ENCODE measurements at regions not wholly inside any gene's neighbourhood (a gene's known extent, or its start where the extent isn't known, plus 50 kb on each side); places are given as distances from the start of the nearest gene placed in this dataset.
"Not testable (repeated sequence)": the region's sequence is repeated elsewhere in the genome, so short reads cannot be mapped to it uniquely, and the experiment has no call there.

DNA sequence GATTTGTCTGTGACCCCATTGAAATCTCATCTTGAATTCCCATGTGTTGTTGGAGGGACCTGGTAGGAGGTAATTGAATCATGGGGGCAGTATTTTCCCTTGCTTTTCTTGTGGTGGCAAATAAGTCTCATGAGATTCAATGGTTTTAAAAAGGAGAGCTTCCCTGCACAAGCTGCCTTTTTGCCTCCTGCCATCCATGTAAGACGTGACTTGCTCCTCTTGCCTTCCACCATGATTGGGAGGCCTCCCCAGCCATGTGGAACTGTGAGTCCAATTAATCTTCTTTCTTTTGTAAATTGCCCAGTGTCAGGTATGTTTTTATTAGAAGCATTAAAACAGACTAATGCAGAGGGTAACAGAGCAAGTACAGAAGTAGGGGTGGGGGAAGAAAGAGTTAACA lies 1097.0 kb upstream of the ADGRB3 start:
- H3K4me1 ChIP-seq (ENCODE audit: insufficient read depth, low read length), result no peaks in the 10 kb centered on the region

DNA sequence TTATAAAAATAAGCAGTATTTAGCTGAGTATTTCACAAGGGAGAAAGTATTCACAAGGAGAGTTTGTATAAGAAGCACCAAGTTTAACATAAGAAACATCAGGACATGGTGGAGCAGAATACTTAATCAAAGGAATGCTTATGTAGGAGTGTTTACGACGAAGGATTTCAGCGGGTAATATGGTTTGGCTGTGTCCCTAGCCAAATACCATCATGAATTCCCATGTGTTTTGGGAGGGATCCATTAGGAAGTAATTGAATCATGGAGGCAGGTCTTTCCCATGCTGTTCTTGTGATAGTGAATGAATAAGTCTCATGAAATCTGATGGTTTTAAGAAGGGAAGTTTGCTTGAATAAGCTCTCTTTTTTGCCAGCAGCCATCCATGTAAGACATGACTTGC lies 1099.1 kb upstream of the ADGRB3 start:
- Histone ChIP-seq H3K27me3 (ENCODE audit: insufficient read depth, low read length) (no peaks in the 10 kb centered on the region), H3K4me3 (ENCODE audit: low read length) (no peak overlapping the region), H3K36me3 (ENCODE audit: insufficient read depth, low read length) (no peaks in the 10 kb centered on the region), H2AFZ (ENCODE audit: low read depth, low read length) (no peak overlapping the region), H3K4me1 (ENCODE audit: insufficient read depth, low read length) (no peaks in the 10 kb centered on the region), H3K9me3 (ENCODE audit: low read length) (no peaks in the 10 kb centered on the region)

More for the DNA sequence above, 1097.0 kb upstream of the ADGRB3 start:
- Histone ChIP-seq H2AFZ (ENCODE audit: low read depth, low read length) (no peak overlapping the region), H3K36me3 (ENCODE audit: insufficient read depth, low read length) (no peaks in the 10 kb centered on the region), H3K9me3 (ENCODE audit: low read length) (no peaks in the 10 kb centered on the region), H3K27me3 (ENCODE audit: insufficient read depth, low read length) (no peaks in the 10 kb centered on the region), H3K4me3 (ENCODE audit: low read length) (no peak overlapping the region)

DNA sequence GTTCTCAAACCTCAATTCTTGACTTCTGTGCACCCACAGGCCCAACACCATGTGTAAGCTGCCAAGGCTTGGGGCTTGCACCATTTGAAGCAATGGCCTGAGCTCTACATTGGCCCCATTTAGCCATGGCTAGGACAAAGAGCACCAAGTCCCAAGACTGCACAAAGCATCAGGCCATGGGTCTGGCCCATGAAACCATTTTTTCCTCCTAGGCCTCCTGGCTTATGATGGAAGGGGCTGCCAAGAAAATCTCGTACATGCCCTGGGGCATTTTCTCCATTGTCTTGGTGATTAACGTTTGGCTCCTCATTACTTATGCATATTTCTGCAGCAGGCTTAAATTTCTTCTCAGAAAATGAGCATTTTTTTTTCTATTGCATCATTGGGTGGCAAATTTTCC lies 1128.7 kb upstream of the ADGRB3 start:
- H3K27me3 ChIP-seq (ENCODE audit: insufficient read depth, low read length), result no peaks in the 10 kb centered on the region
- no peak overlapping the region for H2AFZ ChIP-seq (ENCODE audit: low read depth, low read length)
- no peaks in the 10 kb centered on the region for H3K36me3 ChIP-seq (ENCODE audit: insufficient read depth, low read length)
- H3K9me3 ChIP-seq (ENCODE audit: low read length), result no peaks in the 10 kb centered on the region
- H3K4me3 ChIP-seq (ENCODE audit: low read length), result no peak overlapping the region
- no peaks in the 10 kb centered on the region for H3K4me1 ChIP-seq (ENCODE audit: insufficient read depth, low read length)

DNA sequence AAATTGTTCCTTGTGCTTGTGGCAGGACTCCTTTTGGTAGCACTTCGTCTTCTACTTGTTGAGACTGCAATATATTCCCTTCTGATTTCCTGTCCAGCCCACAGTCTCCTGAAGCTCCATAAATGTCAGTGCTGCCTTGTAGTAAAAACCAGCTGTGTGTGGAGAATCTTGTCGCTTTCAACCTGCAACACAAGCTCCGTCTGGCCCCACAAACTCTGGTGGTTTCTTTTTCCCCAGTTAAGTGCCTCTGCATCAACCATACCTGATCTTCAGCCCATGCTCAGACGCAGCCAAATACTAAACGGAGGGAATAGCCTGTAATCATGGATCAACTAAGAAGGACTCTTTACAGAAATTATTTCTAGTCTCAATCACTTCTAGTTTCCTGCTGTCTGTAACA lies 1133.3 kb upstream of the ADGRB3 start:
- no peaks in the 10 kb centered on the region for H3K4me1 ChIP-seq (ENCODE audit: insufficient read depth, low read length)

DNA sequence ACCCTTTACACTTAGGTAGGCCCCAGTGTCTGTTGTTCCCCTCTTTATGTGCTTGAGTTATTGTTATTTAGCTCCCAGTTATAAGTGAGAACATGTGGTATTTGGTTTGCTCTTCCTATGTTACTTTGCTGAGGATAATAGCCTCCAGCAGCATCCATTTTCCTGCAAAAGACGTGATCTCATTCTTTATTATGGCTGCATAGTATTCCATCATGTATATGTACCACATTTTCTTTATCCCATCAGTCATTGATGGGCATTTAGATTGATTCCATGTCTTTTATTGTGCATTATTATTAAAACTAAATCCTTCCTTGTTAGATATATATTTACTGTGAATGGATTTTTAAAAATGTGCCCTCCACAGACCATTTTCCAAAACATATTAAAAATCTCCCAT lies 1137.3 kb upstream of the ADGRB3 start:
- Histone ChIP-seq H3K4me3 (ENCODE audit: low read length) (no peak overlapping the region), H3K9me3 (ENCODE audit: low read length) (no peaks in the 10 kb centered on the region), H3K36me3 (ENCODE audit: insufficient read depth, low read length) (no peaks in the 10 kb centered on the region), H3K27me3 (ENCODE audit: insufficient read depth, low read length) (no peaks in the 10 kb centered on the region), H2AFZ (ENCODE audit: low read depth, low read length) (no peak overlapping the region), H3K4me1 (ENCODE audit: insufficient read depth, low read length) (no peaks in the 10 kb centered on the region)

More for the DNA sequence above, 1133.3 kb upstream of the ADGRB3 start:
- Histone ChIP-seq H3K36me3 (ENCODE audit: insufficient read depth, low read length) (no peaks in the 10 kb centered on the region), H2AFZ (ENCODE audit: low read depth, low read length) (no peak overlapping the region), H3K4me3 (ENCODE audit: low read length) (no peak overlapping the region), H3K9me3 (ENCODE audit: low read length) (no peaks in the 10 kb centered on the region), H3K27me3 (ENCODE audit: insufficient read depth, low read length) (no peaks in the 10 kb centered on the region)

DNA sequence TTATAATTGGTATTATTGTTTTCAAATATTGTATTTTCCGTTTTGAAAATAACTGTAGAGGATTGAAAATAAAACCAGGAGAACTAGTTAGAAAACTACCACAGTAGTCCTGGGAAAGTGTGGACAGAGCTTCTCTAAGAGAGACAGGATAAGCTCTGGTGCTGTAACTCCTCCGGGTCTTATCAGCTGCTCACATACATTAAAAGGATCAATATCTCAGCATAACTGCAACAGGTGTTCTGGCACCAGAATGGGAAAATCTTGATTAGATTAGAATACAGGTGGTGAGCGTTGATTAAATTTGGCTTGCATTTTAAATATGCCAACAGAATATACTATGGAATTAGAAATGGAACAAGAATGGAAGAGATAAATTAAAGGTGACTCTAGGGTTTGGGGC lies 1138.9 kb upstream of the ADGRB3 start:
- Histone ChIP-seq H3K4me3 (ENCODE audit: low read length) (no peak overlapping the region), H2AFZ (ENCODE audit: low read depth, low read length) (no peak overlapping the region), H3K36me3 (ENCODE audit: insufficient read depth, low read length) (no peaks in the 10 kb centered on the region), H3K27me3 (ENCODE audit: insufficient read depth, low read length) (no peaks in the 10 kb centered on the region), H3K9me3 (ENCODE audit: low read length) (no peaks in the 10 kb centered on the region), H3K4me1 (ENCODE audit: insufficient read depth, low read length) (no peaks in the 10 kb centered on the region)

DNA sequence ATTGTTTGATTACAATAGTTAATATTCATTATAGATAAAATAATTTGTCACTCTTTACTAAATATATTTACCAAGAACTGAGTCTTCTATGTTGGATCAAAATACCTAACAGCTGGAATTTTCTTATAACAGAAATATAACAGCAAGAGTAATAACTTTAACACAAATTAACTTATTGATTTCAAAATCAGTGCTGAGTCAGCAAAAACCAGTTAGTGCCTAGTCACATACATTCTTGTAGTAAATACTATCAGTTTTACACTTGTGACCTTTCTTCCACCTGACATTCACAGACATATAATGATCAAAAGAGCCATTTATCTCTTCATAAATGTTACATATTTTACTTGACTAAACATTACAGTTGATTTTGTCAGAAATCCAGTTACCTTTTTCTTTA lies 1141.4 kb upstream of the ADGRB3 start:
- no peak overlapping the region for H3K4me3 ChIP-seq (ENCODE audit: low read length)
- H3K36me3 ChIP-seq (ENCODE audit: insufficient read depth, low read length), result no peaks in the 10 kb centered on the region
- H3K27me3 ChIP-seq (ENCODE audit: insufficient read depth, low read length), result no peaks in the 10 kb centered on the region
- H2AFZ ChIP-seq (ENCODE audit: low read depth, low read length), result no peak overlapping the region
- H3K9me3 ChIP-seq (ENCODE audit: low read length), result no peaks in the 10 kb centered on the region
- no peaks in the 10 kb centered on the region for H3K4me1 ChIP-seq (ENCODE audit: insufficient read depth, low read length)

DNA sequence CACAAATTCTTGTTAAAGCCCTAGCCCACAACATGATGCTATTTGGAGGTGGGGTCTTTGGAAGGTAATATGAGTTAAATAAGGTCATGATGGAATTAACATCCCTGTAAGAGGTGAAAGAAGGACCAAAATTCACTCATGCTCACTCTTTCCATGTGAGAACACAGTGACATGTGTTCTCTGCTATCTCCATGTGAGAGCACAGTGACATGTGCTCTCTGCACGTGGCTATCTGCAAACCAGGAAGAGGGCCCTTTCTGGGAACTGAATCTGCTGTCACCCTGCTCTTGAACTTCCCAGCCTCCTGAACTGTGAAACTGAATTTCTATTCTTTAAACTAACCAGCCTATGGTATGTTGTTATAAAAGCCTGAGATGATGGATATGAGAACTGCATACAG lies 1159.4 kb upstream of the ADGRB3 start:
- Histone ChIP-seq H3K4me1 (ENCODE audit: insufficient read depth, low read length) (no peaks in the 10 kb centered on the region), H2AFZ (ENCODE audit: low read depth, low read length) (no peak overlapping the region), H3K4me3 (ENCODE audit: low read length) (no peak overlapping the region), H3K27me3 (ENCODE audit: insufficient read depth, low read length) (no peaks in the 10 kb centered on the region), H3K9me3 (ENCODE audit: low read length) (no peaks in the 10 kb centered on the region), H3K36me3 (ENCODE audit: insufficient read depth, low read length) (no peaks in the 10 kb centered on the region)

DNA sequence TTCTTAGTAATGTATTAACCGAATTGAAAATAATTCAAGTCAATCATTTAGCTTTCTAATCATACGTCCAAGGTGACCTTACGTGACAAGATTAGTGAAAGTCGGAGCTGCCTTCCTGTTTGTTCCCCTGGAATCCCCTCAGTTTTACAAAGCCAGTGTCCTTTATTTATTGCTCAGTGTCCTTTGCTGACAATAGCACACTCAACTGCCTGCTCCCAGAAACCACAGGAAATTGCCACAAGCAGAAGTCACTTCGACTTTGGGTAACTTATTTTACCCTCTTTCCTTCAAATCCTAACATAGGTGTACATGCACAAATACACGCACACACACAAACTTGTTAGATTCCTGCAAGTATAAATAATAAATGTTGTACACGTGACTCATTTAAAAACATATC lies 1167.7 kb upstream of the ADGRB3 start:
- H3K9me3 ChIP-seq (ENCODE audit: low read length), result no peaks in the 10 kb centered on the region
- H3K27me3 ChIP-seq (ENCODE audit: insufficient read depth, low read length), result no peaks in the 10 kb centered on the region
- no peaks in the 10 kb centered on the region for H3K36me3 ChIP-seq (ENCODE audit: insufficient read depth, low read length)
- no peak overlapping the region for H3K4me3 ChIP-seq (ENCODE audit: low read length)
- H2AFZ ChIP-seq (ENCODE audit: low read depth, low read length), result no peak overlapping the region
- no peaks in the 10 kb centered on the region for H3K4me1 ChIP-seq (ENCODE audit: insufficient read depth, low read length)

DNA sequence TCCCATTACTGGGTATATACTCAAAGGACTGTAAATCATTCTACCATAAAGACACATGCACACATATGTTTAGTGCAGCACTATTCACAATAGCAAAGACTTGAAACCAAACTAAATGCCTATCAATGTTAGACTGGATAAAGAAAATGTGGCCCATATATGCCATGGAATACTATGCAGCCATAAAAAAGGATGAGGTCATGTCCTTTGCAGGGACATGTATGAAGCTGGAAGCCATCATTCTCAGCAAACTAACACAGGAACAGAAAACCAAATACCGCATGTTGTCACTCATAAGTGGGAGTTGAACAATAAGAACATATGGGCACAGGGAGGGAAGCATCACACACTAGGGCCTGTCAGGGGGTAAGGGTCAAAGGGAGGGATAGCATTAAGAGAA lies 1172.4 kb upstream of the ADGRB3 start:
- not testable (repeated sequence) for H3K36me3 ChIP-seq (ENCODE audit: insufficient read depth, low read length); H3K9me3 ChIP-seq (ENCODE audit: low read length); H3K4me1 ChIP-seq (ENCODE audit: insufficient read depth, low read length); H3K27me3 ChIP-seq (ENCODE audit: insufficient read depth, low read length); H2AFZ ChIP-seq (ENCODE audit: low read depth, low read length); H3K4me3 ChIP-seq (ENCODE audit: low read length)

DNA sequence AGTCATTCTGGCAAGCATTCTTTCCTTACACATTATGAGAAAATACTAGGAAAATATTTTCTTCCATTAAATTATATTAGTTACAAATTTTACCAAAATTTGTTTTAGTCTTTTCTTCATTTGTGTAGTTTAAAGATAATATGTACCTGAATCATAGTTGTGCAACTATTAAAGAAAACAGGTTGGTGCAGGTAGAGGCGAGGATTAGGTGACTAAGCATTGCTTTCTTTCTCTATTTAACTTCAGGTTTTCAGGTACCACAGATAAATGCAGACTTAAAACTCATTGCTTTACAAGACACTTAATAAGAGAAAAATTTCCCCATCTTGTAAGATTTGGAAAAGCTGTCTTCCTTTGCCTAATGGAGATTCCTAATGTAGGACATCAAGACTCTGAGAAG lies 1175.5 kb upstream of the ADGRB3 start:
- Histone ChIP-seq H3K9me3 (ENCODE audit: low read length) (no peaks in the 10 kb centered on the region), H3K27me3 (ENCODE audit: insufficient read depth, low read length) (no peaks in the 10 kb centered on the region), H2AFZ (ENCODE audit: low read depth, low read length) (no peak overlapping the region), H3K4me3 (ENCODE audit: low read length) (no peak overlapping the region), H3K4me1 (ENCODE audit: insufficient read depth, low read length) (no peaks in the 10 kb centered on the region), H3K36me3 (ENCODE audit: insufficient read depth, low read length) (no peaks in the 10 kb centered on the region)

DNA sequence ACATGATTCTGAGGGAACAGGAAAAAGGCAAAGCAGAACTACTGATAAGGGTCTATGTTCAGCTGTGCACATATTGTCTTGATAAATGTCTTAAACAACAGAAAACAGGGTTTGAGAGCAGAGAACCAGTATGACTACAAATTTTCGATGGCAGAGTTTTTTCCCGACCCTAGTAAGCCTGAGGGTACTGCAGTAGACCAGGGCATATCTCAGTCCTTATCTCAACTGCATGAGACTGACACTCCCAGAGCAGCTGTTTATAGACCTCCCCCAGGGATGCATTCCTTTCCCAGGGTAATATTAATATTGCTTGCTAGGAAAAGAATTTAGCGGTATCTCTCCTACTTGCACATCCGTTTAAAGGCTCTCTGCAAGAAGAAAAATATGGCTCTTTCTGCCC lies 1176.8 kb upstream of the ADGRB3 start:
- Histone ChIP-seq H2AFZ (ENCODE audit: low read depth, low read length) (no peak overlapping the region), H3K4me1 (ENCODE audit: insufficient read depth, low read length) (no peaks in the 10 kb centered on the region), H3K27me3 (ENCODE audit: insufficient read depth, low read length) (no peaks in the 10 kb centered on the region), H3K9me3 (ENCODE audit: low read length) (no peaks in the 10 kb centered on the region), H3K36me3 (ENCODE audit: insufficient read depth, low read length) (no peaks in the 10 kb centered on the region), H3K4me3 (ENCODE audit: low read length) (no peak overlapping the region)

DNA sequence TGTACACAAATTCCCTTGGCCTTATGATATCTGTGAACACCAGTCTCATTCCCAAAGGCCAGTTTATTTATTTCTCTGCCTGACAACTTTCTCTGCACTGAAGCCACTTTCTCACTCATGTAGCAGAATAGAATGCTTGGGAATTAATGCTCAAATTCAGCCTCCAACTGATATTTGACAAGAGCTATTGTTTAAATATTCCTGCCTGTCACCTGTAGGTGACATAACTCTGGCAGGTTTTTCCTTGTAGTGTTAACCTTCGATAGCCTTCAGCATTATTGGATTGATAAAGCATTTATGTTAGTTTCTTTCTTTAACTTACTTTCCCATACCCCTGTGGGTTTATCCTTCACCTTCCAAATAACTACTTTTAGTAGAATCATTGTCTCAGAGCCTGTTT lies 1183.2 kb upstream of the ADGRB3 start:
- no peak overlapping the region for H2AFZ ChIP-seq (ENCODE audit: low read depth, low read length)
- H3K9me3 ChIP-seq (ENCODE audit: low read length), result no peaks in the 10 kb centered on the region
- no peaks in the 10 kb centered on the region for H3K36me3 ChIP-seq (ENCODE audit: insufficient read depth, low read length)

DNA sequence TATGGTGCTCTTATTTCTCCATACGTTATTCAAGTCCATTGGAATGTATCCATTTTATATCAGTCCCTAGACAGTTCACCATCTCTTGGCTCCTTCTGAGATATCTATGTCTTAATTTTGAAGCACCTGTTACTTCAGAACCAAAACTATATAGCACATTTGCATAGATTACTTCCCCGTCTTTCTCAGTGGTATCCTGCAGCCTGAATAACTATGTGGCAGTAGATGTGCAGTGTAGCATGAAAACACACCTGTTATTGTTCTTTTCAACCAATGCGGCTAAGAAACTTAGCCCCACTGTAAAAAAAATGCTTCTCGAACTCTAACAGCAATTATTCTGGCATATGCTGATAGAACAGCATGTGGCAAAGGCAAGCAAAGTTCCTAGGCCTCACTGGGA lies 1184.4 kb upstream of the ADGRB3 start:
- H3K9me3 ChIP-seq (ENCODE audit: low read length), result no peaks in the 10 kb centered on the region
- H3K4me3 ChIP-seq (ENCODE audit: low read length), result no peak overlapping the region
- H3K4me1 ChIP-seq (ENCODE audit: insufficient read depth, low read length), result no peaks in the 10 kb centered on the region
- H3K27me3 ChIP-seq (ENCODE audit: insufficient read depth, low read length), result no peaks in the 10 kb centered on the region
- H3K36me3 ChIP-seq (ENCODE audit: insufficient read depth, low read length), result no peaks in the 10 kb centered on the region
- no peak overlapping the region for H2AFZ ChIP-seq (ENCODE audit: low read depth, low read length)

More for the DNA sequence above, 1183.2 kb upstream of the ADGRB3 start:
- no peaks in the 10 kb centered on the region for H3K27me3 ChIP-seq (ENCODE audit: insufficient read depth, low read length)
- H3K4me3 ChIP-seq (ENCODE audit: low read length), result no peak overlapping the region
- H3K4me1 ChIP-seq (ENCODE audit: insufficient read depth, low read length), result no peaks in the 10 kb centered on the region
